ENCODE measurements at regions not wholly inside any gene's neighbourhood (a gene's known extent, or its start where the extent isn't known, plus 50 kb on each side); places are given as distances from the start of the nearest gene placed in this dataset.

GRCh38 chr3:193826159-193826795 lies 233.3 kb downstream of the OPA1 start:
- peak; percentile 23 to 96 (median 80) for ATAC-seq (replicated peaks in 6 of 8)
- Histone ChIP-seq H3K4me3 (no peak overlapping the region), H3K4me1 (replicated peaks in 1 of 2) (peaks cover 32 to 44% of the 10 kb centered on the region in 2 donors), H3K27ac (peak overlapping the region in 1 of 2 donors; percentile 68)
- 33 to 100% (median 49%) methylated on average over 1 to 7 of the region's 12 CpGs for WGBS, 10 experiments
- in situ Hi-C loops (cut with MboI; ENCODE audit: low pct_unique_long_range_greater_than_20kb in 2 of 9, low sequenced_read_pairs in 9 of 9, unreplicated experiment in 9 of 9): no loop called here

GRCh38 chr3:193827040-193827669 lies 234.1 kb downstream of the OPA1 start:
- peaks cover 32 to 44% of the 10 kb centered on the region in 2 donors for H3K4me1 ChIP-seq (replicated peaks in 1 of 2)
- no peak overlapping the region for H3K4me3 ChIP-seq
- peak overlapping the region in 1 of 2 donors; percentile 68 for H3K27ac ChIP-seq
- 16 to 79% (median 42%) methylated on average over 2 to 7 of the region's 7 CpGs; no CpG with 5 or more reads in 1 of the 10 experiments for WGBS, 10 experiments
- in situ Hi-C loops (cut with MboI; ENCODE audit: low pct_unique_long_range_greater_than_20kb in 2 of 9, low sequenced_read_pairs in 9 of 9, unreplicated experiment in 9 of 9): no loop called here
- peak in 5 of 8 experiments; percentile 23 to 73 (median 63) for ATAC-seq (replicated peaks in 6 of 8)

- Histone ChIP-seq H3K4me3 (no peak overlapping the region), H3K27ac (no peak overlapping the region), H3K4me1 (replicated peaks in 1 of 2) (peaks cover 32 to 44% of the 10 kb centered on the region in 2 donors)
- ATAC-seq (replicated peaks in 6 of 8): no peak
- WGBS, 10 experiments: 48 to 92% (median 74%) methylated on average over 1 to 2 of the region's 2 CpGs; no CpG with 5 or more reads in 3 of the 10 experiments
- in situ Hi-C loops (cut with MboI; ENCODE audit: low pct_unique_long_range_greater_than_20kb in 2 of 9, low sequenced_read_pairs in 9 of 9, unreplicated experiment in 9 of 9): no loop called here
These were observed 234.9 kb downstream of the OPA1 start for GRCh38 chr3:193827871-193828270.

- WGBS, 10 experiments: 17 to 100% (median 91%) methylated on average over 1 to 5 of the region's 6 CpGs; no CpG with 5 or more reads in 5 of the 10 experiments
- no peak for ATAC-seq (replicated peaks in 6 of 8)
- no peak overlapping the region for H3K4me3 ChIP-seq
These were observed 235.5 kb downstream of the OPA1 start for GRCh38 chr3:193828477-193828876.

GRCh38 chr3:193829781-193830180 lies 236.8 kb downstream of the OPA1 start:
- H3K4me1 ChIP-seq (replicated peaks in 1 of 2): peaks cover 32 to 44% of the 10 kb centered on the region in 2 donors
- H3K4me3 ChIP-seq: no peak overlapping the region
- no peak overlapping the region for H3K27ac ChIP-seq
- in situ Hi-C loops (cut with MboI; ENCODE audit: low pct_unique_long_range_greater_than_20kb in 2 of 9, low sequenced_read_pairs in 9 of 9, unreplicated experiment in 9 of 9): no loop called here
- peak in 2 of 8 experiments; percentile 24 to 30 for ATAC-seq (replicated peaks in 6 of 8)
- 34 to 100% (median 90%) methylated on average over 1 to 4 of the region's 5 CpGs; no CpG with 5 or more reads in 1 of the 10 experiments for WGBS, 10 experiments

More at GRCh38 chr3:193828477-193828876, 235.5 kb downstream of the OPA1 start:
- in situ Hi-C loops (cut with MboI; ENCODE audit: low pct_unique_long_range_greater_than_20kb in 2 of 9, low sequenced_read_pairs in 9 of 9, unreplicated experiment in 9 of 9): no loop called here
- peaks cover 32 to 44% of the 10 kb centered on the region in 2 donors for H3K4me1 ChIP-seq (replicated peaks in 1 of 2)
- no peak overlapping the region for H3K27ac ChIP-seq

- H3K4me1 ChIP-seq (replicated peaks in 1 of 2): peaks cover 32 to 38% of the 10 kb centered on the region in 2 donors
- in situ Hi-C loops (cut with MboI; ENCODE audit: low pct_unique_long_range_greater_than_20kb in 2 of 9, low sequenced_read_pairs in 9 of 9, unreplicated experiment in 9 of 9): no loop called here
- H3K27ac ChIP-seq: peak overlapping the region in 1 of 2 donors; percentile 68
- H3K4me3 ChIP-seq: no peak overlapping the region
- ATAC-seq (replicated peaks in 6 of 8): peak in 4 of 8 experiments; percentile 21 to 41 (median 36)
- 43 to 89% (median 70%) methylated on average over 1 to 4 of the region's 8 CpGs; no CpG with 5 or more reads in 6 of the 10 experiments for WGBS, 10 experiments
These were observed 237.8 kb downstream of the OPA1 start for GRCh38 chr3:193830791-193831191.

GRCh38 chr3:193831495-193832455 lies 238.8 kb downstream of the OPA1 start:
- ATAC-seq (replicated peaks in 6 of 8): no peak
- in situ Hi-C loops (cut with MboI; ENCODE audit: low pct_unique_long_range_greater_than_20kb in 2 of 9, low sequenced_read_pairs in 9 of 9, unreplicated experiment in 9 of 9): no loop called here
- no peak overlapping the region for H3K4me3 ChIP-seq
- H3K27ac ChIP-seq: no peak overlapping the region
- 70 to 100% (median 86%) methylated on average over 1 to 12 of the region's 24 CpGs; no CpG with 5 or more reads in 2 of the 10 experiments for WGBS, 10 experiments
- H3K4me1 ChIP-seq (replicated peaks in 1 of 2): peaks cover 22 to 28% of the 10 kb centered on the region in 2 donors

- no peak for ATAC-seq (replicated peaks in 6 of 8)
- H3K4me3 ChIP-seq: no peak overlapping the region
- H3K4me1 ChIP-seq (replicated peaks in 1 of 2): peaks cover 11 to 16% of the 10 kb centered on the region in 2 donors
- H3K27ac ChIP-seq: no peak overlapping the region
- in situ Hi-C loops (cut with MboI; ENCODE audit: low pct_unique_long_range_greater_than_20kb in 2 of 9, low sequenced_read_pairs in 9 of 9, unreplicated experiment in 9 of 9): no loop called here
- 67 to 100% (median 96%) methylated on average over 1 to 4 of the region's 5 CpGs; no CpG with 5 or more reads in 2 of the 10 experiments for WGBS, 10 experiments
These were observed 239.9 kb downstream of the OPA1 start for GRCh38 chr3:193832833-193833413.

GRCh38 chr3:193833592-193833991 lies 240.6 kb downstream of the OPA1 start:
- 67 to 100% (median 97%) methylated on average over 1 to 11 of the region's 11 CpGs; no CpG with 5 or more reads in 2 of the 10 experiments for WGBS, 10 experiments
- H3K4me3 ChIP-seq: no peak overlapping the region
- in situ Hi-C loops (cut with MboI; ENCODE audit: low pct_unique_long_range_greater_than_20kb in 2 of 9, low sequenced_read_pairs in 9 of 9, unreplicated experiment in 9 of 9): no loop called here
- ATAC-seq (replicated peaks in 6 of 8): no peak
- H3K27ac ChIP-seq: no peak overlapping the region
- H3K4me1 ChIP-seq (replicated peaks in 1 of 2): peaks cover 9 to 12% of the 10 kb centered on the region in 2 donors

GRCh38 chr3:193835414-193835813 lies 242.4 kb downstream of the OPA1 start:
- 70 to 100% (median 91%) methylated on average over 1 to 6 of the region's 6 CpGs; no CpG with 5 or more reads in 4 of the 10 experiments for WGBS, 10 experiments
- H3K27ac ChIP-seq: no peak overlapping the region
- H3K4me3 ChIP-seq: no peak overlapping the region
- H3K4me1 ChIP-seq (replicated peaks in 1 of 2): peaks cover 9% of the 10 kb centered on the region in 2 donors
- in situ Hi-C loops (cut with MboI; ENCODE audit: low pct_unique_long_range_greater_than_20kb in 2 of 9, low sequenced_read_pairs in 9 of 9, unreplicated experiment in 9 of 9): no loop called here
- ATAC-seq (replicated peaks in 6 of 8): no peak

GRCh38 chr3:193836511-193836910 lies 243.5 kb downstream of the OPA1 start:
- Histone ChIP-seq H3K27ac (no peak overlapping the region), H3K4me3 (no peak overlapping the region), H3K4me1 (replicated peaks in 1 of 2) (no peaks in the 10 kb centered on the region)
- no peak for ATAC-seq (replicated peaks in 6 of 8)
- 50 to 64% methylated on average over 1 to 2 of the region's 2 CpGs; no CpG with 5 or more reads in 8 of the 10 experiments for WGBS, 10 experiments
- in situ Hi-C loops (cut with MboI; ENCODE audit: low pct_unique_long_range_greater_than_20kb in 2 of 9, low sequenced_read_pairs in 9 of 9, unreplicated experiment in 9 of 9): no loop called here

GRCh38 chr3:193836918-193837317 lies 243.9 kb downstream of the OPA1 start:
- no peaks in the 10 kb centered on the region for H3K4me1 ChIP-seq (replicated peaks in 1 of 2)
- in situ Hi-C loops (cut with MboI; ENCODE audit: low pct_unique_long_range_greater_than_20kb in 2 of 9, low sequenced_read_pairs in 9 of 9, unreplicated experiment in 9 of 9): no loop called here
- H3K27ac ChIP-seq: no peak overlapping the region
- ATAC-seq (replicated peaks in 6 of 8): no peak
- 67 to 100% (median 95%) methylated on average over 2 to 6 of the region's 7 CpGs; no CpG with 5 or more reads in 3 of the 10 experiments for WGBS, 10 experiments
- H3K4me3 ChIP-seq: no peak overlapping the region
